LoVo (cell line): ENCODE measurements at regions not wholly inside any gene's neighbourhood (a gene's known extent, or its start where the extent isn't known, plus 50 kb on each side); places are given as distances from the start of the nearest gene placed in this dataset.

Source experiments
- DNase-seq: peaks from one replicate; pipeline ENCODE4 v3.0.0-alpha.2; 2016; ENCODE audit warnings: low spot score

- no peak for DNase-seq
Measured at GRCh38 chr18:51588616-51589015, 391.1 kb upstream of the MEX3C start.

DNA sequence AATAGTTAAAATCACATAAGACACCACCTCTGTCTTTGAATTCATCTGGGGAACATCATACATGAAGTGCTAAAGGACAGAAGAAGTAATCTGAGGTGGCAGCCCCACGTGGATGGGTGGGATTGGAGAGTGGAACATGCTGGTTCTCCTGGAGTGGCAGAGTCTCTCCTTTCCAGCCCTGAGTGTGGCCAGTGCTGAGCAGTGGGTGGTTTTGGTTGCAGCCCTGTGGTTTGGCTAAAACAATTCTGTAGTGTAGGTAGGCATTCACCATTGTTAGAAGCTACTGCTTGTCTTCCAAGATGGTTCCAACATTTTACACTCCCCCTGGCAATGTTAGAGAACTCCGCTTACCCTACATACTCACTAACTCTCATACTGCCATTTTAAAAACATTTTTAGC lies 396.4 kb upstream of the MEX3C start:
- no peak for DNase-seq

- DNase-seq = no peak
Measured at GRCh38 chr18:51603111-51603510, 405.6 kb upstream of the MEX3C start.

DNA sequence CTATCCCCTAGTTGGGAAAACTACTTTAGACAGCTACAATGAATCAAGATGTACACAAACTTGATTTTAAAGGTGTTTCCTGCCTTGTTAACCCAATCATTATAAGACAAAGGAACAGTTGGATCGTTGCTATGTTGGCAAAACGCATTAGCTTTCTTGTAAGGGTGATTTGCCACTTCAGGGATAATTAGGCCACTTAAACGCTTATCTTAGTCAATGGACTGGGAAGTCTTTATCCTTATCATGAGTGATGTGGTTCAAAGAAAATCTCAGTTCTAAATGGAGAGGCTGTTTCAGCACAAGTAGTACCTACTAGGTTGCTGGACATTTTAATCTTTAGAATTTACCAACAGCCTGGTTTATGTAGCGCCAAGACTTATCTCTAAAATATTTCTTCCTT lies 406.1 kb upstream of the MEX3C start:
- DNase-seq = no peak

GRCh38 chr18:51610481-51610880 lies 413.0 kb upstream of the MEX3C start:
- no peak for DNase-seq

- DNase-seq = no peak
Measured at GRCh38 chr18:51611326-51611725, 413.8 kb upstream of the MEX3C start.

GRCh38 chr18:51614033-51614432 lies 416.6 kb upstream of the MEX3C start:
- DNase-seq = no peak

DNA sequence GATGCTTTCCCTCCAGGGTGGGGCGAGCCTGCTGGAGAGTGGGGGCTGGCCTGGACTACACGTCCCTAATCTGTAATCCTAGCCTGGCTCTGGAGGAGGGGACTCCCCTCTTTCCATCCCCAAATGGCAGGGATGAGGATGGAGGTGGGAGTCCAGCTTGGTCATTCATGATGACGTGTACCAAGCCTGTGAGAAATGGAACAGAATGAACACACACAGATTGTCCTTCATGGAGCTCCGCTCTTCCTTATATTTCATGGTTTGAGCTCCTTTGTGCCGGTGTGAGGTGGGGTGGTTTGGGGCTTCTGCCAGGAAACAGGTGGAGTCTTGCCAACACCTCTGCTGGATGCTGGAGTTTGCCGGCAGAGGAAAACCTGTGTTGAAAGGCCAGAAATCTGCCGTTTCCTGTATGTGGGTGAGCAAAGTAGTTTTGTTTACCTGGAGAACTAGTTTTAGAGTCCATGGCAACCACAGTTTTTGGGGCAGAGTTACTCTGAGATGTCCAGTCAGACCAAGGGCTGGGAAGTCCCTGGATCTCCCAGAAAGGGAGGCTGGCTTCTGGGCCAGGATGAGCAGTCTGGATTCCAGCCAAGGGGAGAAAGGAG lies 417.6 kb upstream of the MEX3C start:
- DNase-seq = no peak

DNA sequence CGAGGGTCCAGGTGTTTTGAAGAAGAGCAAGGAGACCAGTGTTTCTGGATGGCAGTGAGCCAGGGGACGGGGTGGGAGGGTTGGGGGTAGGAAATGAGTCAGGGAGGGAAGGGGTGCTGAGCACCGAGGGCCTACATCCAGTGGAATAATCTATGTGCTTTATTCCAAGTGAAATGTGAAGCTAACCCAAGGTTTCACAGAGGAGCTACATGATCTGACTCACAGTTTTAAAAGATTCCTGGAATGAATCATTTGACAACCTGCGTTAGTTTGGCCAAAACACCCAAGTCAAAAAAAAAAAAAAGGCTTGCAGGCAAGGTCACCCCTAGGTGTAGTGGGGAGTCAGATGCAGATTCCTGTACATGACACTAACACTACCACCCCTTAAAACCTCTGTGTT lies 419.7 kb upstream of the MEX3C start:
- no peak for DNase-seq

GRCh38 chr18:51617572-51618260 lies 420.2 kb upstream of the MEX3C start:
- DNase-seq = no peak

- DNase-seq = no peak
Measured at GRCh38 chr18:51619283-51619682, 421.8 kb upstream of the MEX3C start.

GRCh38 chr18:51621113-51621863 lies 423.8 kb upstream of the MEX3C start:
- DNase-seq = peak; percentile 67

DNA sequence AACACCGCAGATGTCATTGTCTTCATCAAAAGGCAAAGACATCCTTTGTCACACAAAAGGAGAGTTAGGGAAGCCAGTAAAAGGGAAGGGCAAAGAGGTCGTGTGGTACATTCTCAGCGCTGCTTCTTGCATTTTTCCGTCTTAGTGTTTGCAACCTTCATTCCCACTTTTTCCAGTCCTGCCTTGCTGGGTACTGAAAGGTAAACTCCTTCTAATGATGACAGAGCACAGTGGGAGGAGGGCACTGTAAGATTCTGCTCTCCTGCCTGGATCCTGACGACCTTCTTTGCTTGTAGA lies 424.3 kb upstream of the MEX3C start:
- no peak for DNase-seq

GRCh38 chr18:51622702-51623101 lies 425.2 kb upstream of the MEX3C start:
- no peak for DNase-seq

DNA sequence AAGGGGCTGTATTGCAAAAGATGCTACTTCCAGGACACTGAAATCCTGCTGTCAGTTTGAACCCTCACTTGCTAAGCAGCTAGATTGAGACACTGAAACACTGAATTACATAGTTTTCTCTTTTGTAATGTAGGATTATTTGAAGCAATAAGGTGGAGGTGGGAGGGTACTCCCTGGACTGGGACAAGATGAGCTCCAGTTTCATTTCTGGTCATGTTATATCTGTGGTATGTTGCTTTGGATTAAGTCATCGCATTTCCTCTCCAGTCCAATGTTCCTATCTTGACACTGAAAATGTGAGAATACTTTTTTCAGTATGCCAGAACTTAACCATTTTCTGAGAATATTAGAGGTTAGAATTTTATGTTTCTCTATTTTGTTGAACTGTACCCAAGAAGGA lies 426.2 kb upstream of the MEX3C start:
- no peak for DNase-seq

- no peak for DNase-seq
Measured at GRCh38 chr18:51630706-51631105, 433.2 kb upstream of the MEX3C start.

- DNase-seq = no peak
Measured at GRCh38 chr18:51637881-51638280, 440.4 kb upstream of the MEX3C start.

DNA sequence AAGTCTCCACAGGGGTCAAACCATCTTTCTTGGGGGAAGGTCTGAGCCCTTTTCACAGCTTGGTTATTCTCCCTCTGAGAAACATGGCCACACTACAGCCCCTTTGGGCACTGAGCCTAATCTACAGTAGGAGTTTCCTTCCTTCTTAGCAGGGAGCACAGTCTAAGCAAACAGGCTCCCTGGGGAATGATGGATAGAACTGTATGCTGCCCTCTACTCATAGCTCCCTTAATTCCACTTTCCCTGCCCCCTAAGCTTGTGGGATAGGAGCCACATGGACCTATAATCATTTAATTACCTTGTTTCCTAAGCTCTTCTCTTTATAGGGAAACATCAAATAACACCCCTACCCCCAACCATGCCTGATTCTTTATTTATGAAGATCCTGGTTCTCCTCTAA lies 442.1 kb upstream of the MEX3C start:
- DNase-seq = no peak

DNA sequence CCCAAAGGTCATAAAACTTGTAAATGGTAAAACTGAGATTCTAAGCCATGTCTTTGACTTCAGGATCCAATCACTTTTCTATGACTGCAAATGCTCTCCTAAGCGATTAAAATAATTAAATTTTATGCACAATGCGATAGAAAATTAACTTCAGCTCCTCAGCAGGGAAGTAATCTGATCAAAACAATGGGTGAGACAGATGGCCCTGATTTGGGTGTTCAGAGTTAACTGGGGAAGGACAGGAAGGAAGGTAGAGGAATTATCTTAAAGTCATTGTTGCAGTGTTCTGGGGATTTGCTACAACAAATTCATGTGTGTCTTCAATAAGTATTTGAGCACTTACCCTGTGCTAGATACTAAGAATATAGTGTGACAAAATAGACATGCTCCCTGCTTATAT lies 446.0 kb upstream of the MEX3C start:
- no peak for DNase-seq

DNA sequence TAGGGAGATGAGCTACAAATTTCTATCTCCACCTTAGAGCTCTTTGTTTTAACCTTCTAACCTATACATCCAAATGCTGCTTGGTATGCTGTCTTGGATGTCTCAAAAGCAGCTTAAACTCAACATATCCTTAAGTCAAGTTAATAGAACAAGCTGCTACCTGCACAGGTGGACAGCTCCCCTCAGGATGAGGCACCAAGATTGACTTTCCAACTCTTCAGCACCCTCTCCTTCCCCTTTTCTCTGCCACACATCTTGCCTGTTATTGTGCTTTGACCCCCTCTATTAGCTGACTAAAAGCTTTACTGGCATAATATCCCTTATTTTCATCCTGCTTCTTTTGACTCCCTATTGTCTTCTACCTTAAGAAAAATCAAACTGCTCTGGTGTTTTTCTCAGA lies 448.1 kb upstream of the MEX3C start:
- no peak for DNase-seq

GRCh38 chr18:51647346-51647745 lies 449.9 kb upstream of the MEX3C start:
- no peak for DNase-seq

- DNase-seq = no peak
Measured at GRCh38 chr18:51647942-51648341, 450.5 kb upstream of the MEX3C start.

DNA sequence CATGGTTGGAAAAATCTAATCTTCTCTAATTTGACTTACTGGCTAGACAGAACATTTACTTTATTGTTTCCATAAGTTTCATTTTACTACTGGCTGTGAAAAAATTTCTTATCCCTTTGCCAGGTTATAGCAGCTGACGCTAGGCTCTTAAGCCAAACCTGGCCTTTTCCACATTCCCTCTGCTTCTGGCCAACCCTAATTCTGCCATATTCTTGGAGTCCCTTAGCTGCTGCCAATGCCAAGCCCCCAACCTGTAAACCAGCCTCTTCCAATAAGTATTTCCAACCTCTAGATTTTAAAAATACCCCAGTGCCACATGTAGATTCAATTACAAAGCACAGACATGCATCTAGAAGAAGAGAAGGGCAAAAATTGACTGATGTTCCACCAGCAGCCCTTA lies 452.3 kb upstream of the MEX3C start:
- DNase-seq = no peak

DNA sequence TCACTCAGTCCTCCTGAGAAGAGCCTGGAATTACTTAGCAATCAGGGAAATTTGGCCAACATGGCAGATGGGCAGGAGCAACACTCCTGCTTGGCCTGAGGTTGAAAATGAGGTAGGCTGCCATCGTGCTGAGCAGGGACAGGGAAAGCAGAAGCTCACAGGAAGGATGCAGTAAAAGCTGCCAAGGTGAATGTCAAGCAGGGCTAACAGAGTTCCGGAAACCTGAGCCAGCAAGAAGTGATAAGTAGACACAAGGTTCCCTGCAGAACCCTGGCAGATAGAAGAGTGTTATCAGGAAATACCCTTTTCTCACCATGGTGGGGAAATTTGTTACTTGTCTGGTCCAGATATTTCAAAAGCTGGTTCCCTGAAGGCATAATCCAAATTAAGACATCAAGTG lies 454.3 kb upstream of the MEX3C start:
- no peak for DNase-seq
